GM12872 (cell line): ENCODE measurements at regions not wholly inside any gene's neighbourhood (a gene's known extent, or its start where the extent isn't known, plus 50 kb on each side); places are given as distances from the start of the nearest gene placed in this dataset.

Source experiments
- CTCF ChIP-seq: IDR thresholded peaks from 3 replicates; pipeline ENCODE4 v1.5.1; 2011; ENCODE audit warnings: low read depth, mild to moderate bottlenecking, low read length, moderate library complexity; ENCODE audit not compliant: insufficient read depth

GRCh38 chr16:66315210-66315825 is 51.2 kb upstream of the CDH5 start:
- peak; percentile 98 for TF ChIP-seq CTCF

- no peak for TF ChIP-seq CTCF
Measured at GRCh38 chr16:66311306-66311705, 55.2 kb upstream of the CDH5 start.

DNA sequence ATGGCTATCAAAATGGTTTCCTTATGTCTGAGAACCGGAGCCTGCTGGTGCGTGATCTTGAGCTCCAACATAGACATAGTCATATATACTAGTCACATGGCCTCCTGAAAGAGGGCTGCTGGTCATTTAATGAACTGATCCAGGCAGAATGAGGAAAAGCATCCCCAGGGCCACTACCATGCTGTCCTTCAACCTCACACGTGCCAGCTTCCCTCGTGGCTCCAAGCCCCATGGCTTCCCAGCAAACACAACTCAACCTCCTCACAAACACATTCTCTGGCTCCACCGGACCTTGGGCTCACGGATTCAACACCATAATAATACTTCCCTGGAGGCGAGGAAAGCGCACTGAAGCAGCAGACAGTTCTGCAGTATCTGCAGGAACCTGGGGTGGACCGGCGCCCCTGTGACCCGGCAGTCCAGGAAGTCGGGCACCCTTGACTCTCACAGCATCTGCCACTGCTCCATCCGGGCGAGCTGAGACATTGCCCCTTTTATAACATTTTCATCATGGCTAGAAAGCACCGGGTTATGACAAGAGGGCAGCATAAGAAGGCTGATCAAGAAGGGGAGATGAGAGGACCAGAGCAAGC is 57.2 kb upstream of the CDH5 start:
- no peak for TF ChIP-seq CTCF

DNA sequence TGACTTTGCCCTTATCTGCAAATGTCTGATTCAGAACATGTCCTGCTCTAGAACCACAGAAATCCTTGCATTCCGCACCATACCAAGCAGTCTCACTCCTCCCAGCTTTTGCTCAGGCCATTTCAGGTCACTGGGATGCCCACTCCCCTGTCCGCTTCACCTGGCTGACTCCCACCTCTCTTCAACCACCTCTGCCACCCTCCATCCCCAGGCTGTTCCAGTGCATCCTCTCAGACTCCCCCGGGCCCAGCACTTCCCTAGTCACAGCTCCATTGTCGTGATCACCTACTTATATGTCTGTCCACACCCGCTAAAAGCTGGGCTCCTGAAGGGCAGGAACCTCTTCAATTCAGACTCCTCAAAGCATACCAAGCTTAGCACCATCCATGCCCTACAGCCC is 58.4 kb upstream of the CDH5 start:
- no peak for TF ChIP-seq CTCF

- TF ChIP-seq CTCF = no peak
Measured at GRCh38 chr16:66306366-66307150, 59.9 kb upstream of the CDH5 start.

GRCh38 chr16:66304961-66305360 is 61.5 kb upstream of the CDH5 start:
- TF ChIP-seq CTCF = no peak

DNA sequence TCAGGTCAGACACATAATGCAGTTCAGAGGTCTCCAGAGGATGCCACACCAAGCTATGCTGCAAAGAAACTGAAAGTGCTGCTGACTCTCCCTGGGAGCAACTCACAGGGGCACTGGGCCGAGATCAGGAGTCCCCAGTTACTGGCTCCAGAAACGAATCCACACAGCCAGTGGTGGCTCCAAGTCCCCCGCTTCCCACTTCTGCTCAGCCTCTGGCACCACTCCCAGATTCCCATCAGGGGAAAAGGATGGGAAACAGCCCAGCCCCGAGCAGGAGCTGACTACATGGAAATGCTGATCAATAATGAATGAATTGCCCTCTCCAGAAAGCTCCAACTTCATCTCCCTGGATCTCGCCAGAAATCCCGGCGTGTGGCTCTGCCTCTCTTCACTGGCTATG is 62.3 kb upstream of the CDH5 start:
- no peak for TF ChIP-seq CTCF
